Nephron (organoid): ENCODE measurements at regions not wholly inside any gene's neighbourhood (a gene's known extent, or its start where the extent isn't known, plus 50 kb on each side); places are given as distances from the start of the nearest gene placed in this dataset.
"Not testable (repeated sequence)": the region's sequence is repeated elsewhere in the genome, so short reads cannot be mapped to it uniquely, and the experiment has no call there.

ENCODE experiments used
- H3K27ac Mint-ChIP-seq, 3 experiments: 2 replicates each; pipeline ENCODE4 v1.8.0; 2020; ENCODE audit warnings: mixed read lengths in 3 of 3, mild to moderate bottlenecking in 2 of 3, moderate library complexity in 1 of 3
- H3K27me3 Mint-ChIP-seq: 2 replicates; pipeline ENCODE4 v1.8.0; 2021; ENCODE audit warnings: low read depth, mild to moderate bottlenecking, moderate library complexity, mixed read lengths
- H3K36me3 Mint-ChIP-seq: 2 replicates; pipeline ENCODE4 v1.8.0; 2020; ENCODE audit warnings: low read depth, mixed read lengths
- H3K4me1 Mint-ChIP-seq: 2 replicates; pipeline ENCODE4 v1.8.0; 2020; ENCODE audit warnings: mixed read lengths
- H3K4me3 Mint-ChIP-seq, 3 experiments: 2 replicates each; pipeline ENCODE4 v1.8.0; 2020; ENCODE audit warnings: mild to moderate bottlenecking in 3 of 3, mixed read lengths in 3 of 3, moderate library complexity in 2 of 3
- H3K9me3 Mint-ChIP-seq: 2 replicates; pipeline ENCODE4 v1.8.0; 2020; ENCODE audit warnings: mixed read lengths
- CTCF ChIP-seq, 3 experiments: fragments of 200-600 bp; sonication (generic); IDR thresholded peaks; one replicate each; pipeline ENCODE4 v1.5.0; 2021; ENCODE audit warnings: antibody characterized with exemption in 3 of 3; ENCODE audit not compliant: unreplicated experiment in 3 of 3

DNA sequence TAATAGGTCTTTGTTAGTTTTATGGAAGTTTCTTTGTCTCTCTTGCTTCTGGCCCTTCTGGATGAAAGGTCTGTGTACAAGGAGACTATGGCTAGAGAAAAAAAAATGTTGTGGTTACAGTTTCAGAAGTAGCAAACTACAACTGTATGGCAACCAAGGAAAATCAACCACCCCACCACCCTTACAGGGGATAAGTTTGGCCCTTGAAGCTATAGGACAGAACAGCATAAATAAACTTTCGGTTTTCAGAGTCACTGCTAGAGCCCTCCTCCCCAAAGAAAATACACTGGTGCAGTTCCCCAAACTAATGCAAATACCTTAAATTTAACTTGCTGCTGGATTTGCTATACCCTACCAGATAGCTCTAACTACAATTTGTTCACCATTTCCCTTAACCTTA, 1216.7 kb downstream of the EFNA5 start:
- Mint-ChIP-seq H3K9me3 (no peaks in the 10 kb centered on the region), H3K36me3 (no peaks in the 10 kb centered on the region)

GRCh38 chr5:106451998-106452397, 1218.7 kb downstream of the EFNA5 start:
- H3K27ac Mint-ChIP-seq: no peak overlapping the region
- no peaks in the 10 kb centered on the region for H3K4me1 Mint-ChIP-seq
- no peak for TF ChIP-seq CTCF (IDR thresholded peaks at IDR 0.05; ENCODE audit: unreplicated experiment in 3 of 3)
- H3K36me3 Mint-ChIP-seq: no peaks in the 10 kb centered on the region
- H3K27me3 Mint-ChIP-seq: no peaks in the 10 kb centered on the region
- no peaks in the 10 kb centered on the region for H3K9me3 Mint-ChIP-seq
- no peak overlapping the region for H3K4me3 Mint-ChIP-seq

More for the DNA sequence above, 1216.7 kb downstream of the EFNA5 start:
- TF ChIP-seq CTCF (IDR thresholded peaks at IDR 0.05; ENCODE audit: unreplicated experiment in 3 of 3): no peak
- Mint-ChIP-seq H3K4me3 (no peak overlapping the region), H3K27ac (no peak overlapping the region), H3K27me3 (no peaks in the 10 kb centered on the region), H3K4me1 (no peaks in the 10 kb centered on the region)

GRCh38 chr5:106443746-106444145, 1227.0 kb downstream of the EFNA5 start:
- Mint-ChIP-seq H3K27ac (no peak overlapping the region), H3K4me3 (no peak overlapping the region), H3K4me1 (no peaks in the 10 kb centered on the region)

DNA sequence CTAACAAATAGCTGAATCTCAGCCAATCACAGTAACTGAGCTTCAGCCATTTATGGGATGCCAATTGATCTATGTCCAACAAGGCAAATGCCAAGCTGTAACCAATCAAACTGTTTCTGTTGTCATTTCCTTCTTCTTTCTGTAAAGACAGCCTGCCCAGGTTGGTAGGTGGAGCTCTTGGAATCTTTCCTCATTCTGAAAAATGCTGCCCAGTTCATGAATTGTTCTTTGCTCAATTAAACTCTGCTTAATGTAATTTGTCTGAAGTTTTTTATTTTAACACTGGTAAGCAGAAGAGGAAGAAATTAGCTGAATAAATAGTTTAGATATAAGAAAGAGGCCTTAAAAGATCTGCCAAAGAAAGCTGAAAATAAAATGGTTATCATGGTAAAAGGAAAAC, 1235.6 kb downstream of the EFNA5 start:
- no peak for TF ChIP-seq CTCF (IDR thresholded peaks at IDR 0.05; ENCODE audit: unreplicated experiment in 3 of 3)
- no peak overlapping the region for H3K27ac Mint-ChIP-seq
- no peaks in the 10 kb centered on the region for H3K4me1 Mint-ChIP-seq
- peaks cover 19% of the 10 kb centered on the region for H3K9me3 Mint-ChIP-seq
- no peak overlapping the region for H3K4me3 Mint-ChIP-seq
- no peaks in the 10 kb centered on the region for H3K27me3 Mint-ChIP-seq
- no peaks in the 10 kb centered on the region for H3K36me3 Mint-ChIP-seq

More at GRCh38 chr5:106443746-106444145, 1227.0 kb downstream of the EFNA5 start:
- H3K9me3 Mint-ChIP-seq: no peaks in the 10 kb centered on the region
- no peaks in the 10 kb centered on the region for H3K36me3 Mint-ChIP-seq
- TF ChIP-seq CTCF (IDR thresholded peaks at IDR 0.05; ENCODE audit: unreplicated experiment in 3 of 3): no peak
- H3K27me3 Mint-ChIP-seq: no peaks in the 10 kb centered on the region

- not testable (repeated sequence) for H3K27ac Mint-ChIP-seq, H3K36me3 Mint-ChIP-seq, H3K4me3 Mint-ChIP-seq, H3K4me1 Mint-ChIP-seq, H3K27me3 Mint-ChIP-seq
- H3K9me3 Mint-ChIP-seq: peaks cover 22% of the 10 kb centered on the region
Measured at GRCh38 chr5:106430733-106431132, 1240.0 kb downstream of the EFNA5 start.

GRCh38 chr5:106423109-106423897, 1247.4 kb downstream of the EFNA5 start:
- no peaks in the 10 kb centered on the region for H3K4me1 Mint-ChIP-seq
- no peak overlapping the region for H3K4me3 Mint-ChIP-seq
- no peak for TF ChIP-seq CTCF (IDR thresholded peaks at IDR 0.05; ENCODE audit: unreplicated experiment in 3 of 3)
- H3K36me3 Mint-ChIP-seq: no peaks in the 10 kb centered on the region
- no peak overlapping the region for H3K27ac Mint-ChIP-seq
- no peaks in the 10 kb centered on the region for H3K9me3 Mint-ChIP-seq
- no peaks in the 10 kb centered on the region for H3K27me3 Mint-ChIP-seq
